ENCODE measurements at regions not wholly inside any gene's neighbourhood (a gene's known extent, or its start where the extent isn't known, plus 50 kb on each side); places are given as distances from the start of the nearest gene placed in this dataset.

DNA sequence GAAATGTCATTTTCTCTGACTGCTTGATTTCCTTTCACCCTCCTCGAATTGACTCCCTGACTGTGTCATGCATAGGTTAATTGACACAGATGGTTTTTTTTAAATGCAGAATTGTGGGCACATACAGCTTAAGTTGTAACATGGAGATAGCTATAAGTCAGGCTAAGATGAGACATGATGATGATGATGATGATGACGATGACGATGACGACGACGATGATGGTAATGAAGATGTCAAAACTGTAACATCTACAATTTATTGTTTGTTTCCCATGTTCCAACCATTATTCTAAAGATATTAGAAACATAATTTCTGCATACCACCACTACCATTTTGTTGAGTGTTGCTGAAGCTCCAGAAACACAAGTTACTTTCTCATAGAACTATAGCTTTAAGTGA is 1232.8 kb downstream of the XPNPEP1 start:
- H3K4me3 ChIP-seq (ENCODE audit: low read depth, low read length), result no peak overlapping the region
- TF ChIP-seq, protein P1, sequence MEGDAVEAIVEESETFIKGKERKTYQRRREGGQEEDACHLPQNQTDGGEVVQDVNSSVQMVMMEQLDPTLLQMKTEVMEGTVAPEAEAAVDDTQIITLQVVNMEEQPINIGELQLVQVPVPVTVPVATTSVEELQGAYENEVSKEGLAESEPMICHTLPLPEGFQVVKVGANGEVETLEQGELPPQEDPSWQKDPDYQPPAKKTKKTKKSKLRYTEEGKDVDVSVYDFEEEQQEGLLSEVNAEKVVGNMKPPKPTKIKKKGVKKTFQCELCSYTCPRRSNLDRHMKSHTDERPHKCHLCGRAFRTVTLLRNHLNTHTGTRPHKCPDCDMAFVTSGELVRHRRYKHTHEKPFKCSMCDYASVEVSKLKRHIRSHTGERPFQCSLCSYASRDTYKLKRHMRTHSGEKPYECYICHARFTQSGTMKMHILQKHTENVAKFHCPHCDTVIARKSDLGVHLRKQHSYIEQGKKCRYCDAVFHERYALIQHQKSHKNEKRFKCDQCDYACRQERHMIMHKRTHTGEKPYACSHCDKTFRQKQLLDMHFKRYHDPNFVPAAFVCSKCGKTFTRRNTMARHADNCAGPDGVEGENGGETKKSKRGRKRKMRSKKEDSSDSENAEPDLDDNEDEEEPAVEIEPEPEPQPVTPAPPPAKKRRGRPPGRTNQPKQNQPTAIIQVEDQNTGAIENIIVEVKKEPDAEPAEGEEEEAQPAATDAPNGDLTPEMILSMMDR (IDR thresholded peaks at IDR 0.05; ENCODE audit: borderline replicate concordance, insufficient read depth, low read depth, low read length), result no peak

DNA sequence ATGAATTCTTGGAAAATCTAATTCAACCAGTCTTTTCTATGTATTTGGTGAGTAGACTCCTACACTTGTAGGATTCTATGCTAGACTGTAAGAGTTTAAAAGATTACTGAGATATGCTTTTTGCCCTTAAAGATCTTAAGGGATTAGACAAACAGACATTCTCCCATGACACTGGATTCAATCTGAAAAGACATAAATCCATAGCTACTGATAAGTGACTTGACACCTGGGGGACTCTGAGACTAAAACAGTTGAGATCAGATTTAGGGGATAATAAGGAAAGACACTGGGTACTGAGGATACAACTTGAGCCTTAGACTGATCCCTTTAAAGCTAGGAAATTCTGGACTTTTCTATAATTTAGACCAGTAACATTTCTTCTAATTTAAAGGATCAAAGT is 1233.4 kb downstream of the XPNPEP1 start:
- no peak overlapping the region for H3K4me3 ChIP-seq (ENCODE audit: low read depth, low read length)
- TF ChIP-seq, protein P1 (IDR thresholded peaks at IDR 0.05; ENCODE audit: borderline replicate concordance, insufficient read depth, low read depth, low read length), result no peak

DNA sequence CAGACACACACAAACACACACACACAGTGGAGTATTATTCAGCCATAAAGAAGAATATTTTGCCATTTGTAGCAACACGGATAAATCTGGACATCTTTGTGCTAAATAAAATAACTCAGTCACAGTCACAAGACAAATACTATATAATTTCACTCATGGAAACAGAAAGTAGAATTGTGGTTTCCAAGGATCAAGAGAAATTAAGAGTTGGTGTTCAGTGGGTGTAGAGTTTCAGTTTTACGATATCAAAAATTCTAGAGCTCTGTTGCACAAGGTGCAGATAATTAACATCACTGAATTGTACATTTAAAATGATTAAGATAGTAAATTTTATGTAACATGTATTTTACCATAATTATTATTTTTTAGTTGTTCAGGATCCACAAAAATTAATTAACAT is 1235.0 kb downstream of the XPNPEP1 start:
- no peak overlapping the region for H3K4me3 ChIP-seq (ENCODE audit: low read depth, low read length)
- TF ChIP-seq, protein P1 (IDR thresholded peaks at IDR 0.05; ENCODE audit: borderline replicate concordance, insufficient read depth, low read depth, low read length), result no peak

DNA sequence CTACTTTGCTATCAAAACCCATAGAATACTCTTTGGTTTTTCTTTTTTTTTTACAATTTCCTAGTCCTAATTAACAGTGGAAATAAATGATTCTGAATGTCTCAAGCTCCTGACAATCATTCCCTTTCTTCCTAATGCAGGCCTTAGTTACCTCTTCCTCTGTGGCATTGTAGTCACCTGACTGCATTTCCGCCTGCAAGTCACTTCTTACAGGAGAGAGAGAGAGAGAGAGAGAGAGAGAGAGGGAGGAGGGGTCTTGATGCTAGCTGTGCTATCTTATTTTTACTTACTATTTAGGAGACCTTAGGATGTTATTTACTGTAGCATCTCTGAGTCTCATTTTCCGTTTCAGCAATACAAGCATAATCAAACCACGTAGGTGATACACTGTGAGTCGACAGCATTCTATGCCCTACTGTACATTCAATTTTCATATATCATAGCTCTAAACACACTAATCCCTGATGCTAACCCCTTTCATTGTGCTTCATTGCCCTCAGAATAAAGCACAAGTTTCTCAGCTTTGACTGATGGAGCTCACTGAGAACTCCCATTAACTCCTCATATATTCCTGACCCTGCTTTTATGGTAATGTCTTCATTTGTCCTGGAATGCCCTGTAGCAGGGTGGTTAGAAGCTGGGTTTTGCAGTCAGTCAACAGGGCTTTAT is 1237.3 kb downstream of the XPNPEP1 start:
- no peak overlapping the region for H3K4me3 ChIP-seq (ENCODE audit: low read depth, low read length)
- TF ChIP-seq, protein P1 (IDR thresholded peaks at IDR 0.05; ENCODE audit: borderline replicate concordance, insufficient read depth, low read depth, low read length), result no peak

DNA sequence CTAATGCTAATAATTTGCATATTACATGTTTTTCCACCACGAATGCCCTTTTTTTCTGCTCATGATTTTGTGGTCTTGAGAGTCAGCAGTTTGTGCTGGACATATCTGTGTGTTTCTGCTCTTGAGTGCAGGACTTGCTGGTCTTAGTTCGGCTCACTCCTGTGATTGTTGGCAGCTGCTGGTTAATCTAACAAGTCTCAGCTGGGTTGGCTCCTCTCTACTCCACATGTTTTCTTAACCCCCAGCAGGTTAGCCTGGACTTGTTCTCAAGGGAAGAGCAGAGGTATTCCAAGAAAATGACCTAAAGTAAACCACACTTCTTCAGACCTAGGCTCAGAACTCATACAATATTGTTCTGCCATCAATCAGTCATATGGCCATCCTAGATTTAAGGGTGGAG is 1238.9 kb downstream of the XPNPEP1 start:
- TF ChIP-seq, protein P1 (IDR thresholded peaks at IDR 0.05; ENCODE audit: borderline replicate concordance, insufficient read depth, low read depth, low read length), result no peak
- no peak overlapping the region for H3K4me3 ChIP-seq (ENCODE audit: low read depth, low read length)

DNA sequence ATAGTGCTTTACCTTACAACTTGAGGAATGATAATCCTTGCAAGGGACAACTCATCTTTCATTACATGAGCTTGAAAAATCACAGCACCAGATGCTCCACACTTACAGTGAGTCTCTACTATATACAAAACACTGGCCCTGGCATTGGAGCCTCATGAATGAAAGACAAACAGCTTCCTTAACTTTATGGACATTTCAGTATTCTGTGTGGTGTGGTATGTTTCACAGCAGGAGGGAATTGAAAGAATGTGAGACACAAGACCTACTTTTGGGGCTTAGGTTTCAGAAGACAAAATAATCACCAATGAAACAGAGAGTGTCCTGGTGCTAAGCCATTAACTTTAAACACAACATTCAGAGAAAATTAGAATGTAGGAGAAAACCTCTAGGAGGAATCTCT is 1249.6 kb downstream of the XPNPEP1 start:
- TF ChIP-seq, protein P1 (IDR thresholded peaks at IDR 0.05; ENCODE audit: borderline replicate concordance, insufficient read depth, low read depth, low read length), result no peak
- H3K4me3 ChIP-seq (ENCODE audit: low read depth, low read length), result no peak overlapping the region

DNA sequence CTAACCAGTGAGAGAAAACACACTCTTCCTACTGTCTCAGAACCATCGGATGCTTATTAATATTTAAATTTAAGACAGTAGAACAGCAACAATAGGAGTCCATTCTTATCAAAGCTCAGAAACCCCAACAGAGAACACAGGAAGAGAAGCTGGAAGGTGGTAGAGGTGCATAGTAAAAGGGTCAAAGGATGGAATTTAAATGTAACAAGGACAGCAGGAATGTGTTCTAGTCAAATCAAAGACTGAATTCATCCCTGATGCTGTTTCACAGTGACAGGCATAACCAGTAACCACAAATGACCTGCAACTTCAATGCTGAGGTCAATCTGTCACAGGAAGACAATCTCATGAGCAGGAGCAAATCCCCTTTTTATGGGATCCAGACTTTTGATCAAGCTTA is 1259.7 kb downstream of the XPNPEP1 start:
- no peak overlapping the region for H3K4me3 ChIP-seq (ENCODE audit: low read depth, low read length)
- TF ChIP-seq, protein P1 (IDR thresholded peaks at IDR 0.05; ENCODE audit: borderline replicate concordance, insufficient read depth, low read depth, low read length), result no peak
